LNCAP (cell line): ENCODE measurements at regions not wholly inside any gene's neighbourhood (a gene's known extent, or its start where the extent isn't known, plus 50 kb on each side); places are given as distances from the start of the nearest gene placed in this dataset.

Source experiments
- TF ChIP-seq, protein P1 (sequence below): fragments of 450-650 bp; IDR thresholded peaks from 2 replicates; pipeline ENCODE4 v1.5.1; 2017; ENCODE audit warnings: mild to moderate bottlenecking

DNA sequence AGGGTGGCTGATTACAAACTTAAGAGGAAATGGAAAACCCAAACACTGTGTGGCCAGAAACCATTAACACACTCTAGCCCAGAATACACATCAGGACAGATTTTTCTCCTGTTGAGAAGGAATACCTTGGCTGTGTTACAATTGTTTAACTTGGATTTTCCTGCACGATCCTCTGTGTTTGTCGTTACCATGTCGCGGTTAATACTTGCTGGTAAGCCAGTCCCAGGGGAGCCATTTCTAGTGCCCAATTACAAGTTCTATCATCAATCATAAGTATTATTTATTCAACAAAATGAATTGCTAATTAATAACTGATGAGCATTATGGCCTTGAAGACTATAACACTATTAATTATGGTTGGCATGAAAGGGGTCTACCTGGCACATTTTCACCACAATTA is 146.8 kb downstream of the LNPK start:
- TF ChIP-seq, protein P1, sequence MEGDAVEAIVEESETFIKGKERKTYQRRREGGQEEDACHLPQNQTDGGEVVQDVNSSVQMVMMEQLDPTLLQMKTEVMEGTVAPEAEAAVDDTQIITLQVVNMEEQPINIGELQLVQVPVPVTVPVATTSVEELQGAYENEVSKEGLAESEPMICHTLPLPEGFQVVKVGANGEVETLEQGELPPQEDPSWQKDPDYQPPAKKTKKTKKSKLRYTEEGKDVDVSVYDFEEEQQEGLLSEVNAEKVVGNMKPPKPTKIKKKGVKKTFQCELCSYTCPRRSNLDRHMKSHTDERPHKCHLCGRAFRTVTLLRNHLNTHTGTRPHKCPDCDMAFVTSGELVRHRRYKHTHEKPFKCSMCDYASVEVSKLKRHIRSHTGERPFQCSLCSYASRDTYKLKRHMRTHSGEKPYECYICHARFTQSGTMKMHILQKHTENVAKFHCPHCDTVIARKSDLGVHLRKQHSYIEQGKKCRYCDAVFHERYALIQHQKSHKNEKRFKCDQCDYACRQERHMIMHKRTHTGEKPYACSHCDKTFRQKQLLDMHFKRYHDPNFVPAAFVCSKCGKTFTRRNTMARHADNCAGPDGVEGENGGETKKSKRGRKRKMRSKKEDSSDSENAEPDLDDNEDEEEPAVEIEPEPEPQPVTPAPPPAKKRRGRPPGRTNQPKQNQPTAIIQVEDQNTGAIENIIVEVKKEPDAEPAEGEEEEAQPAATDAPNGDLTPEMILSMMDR, result no peak

DNA sequence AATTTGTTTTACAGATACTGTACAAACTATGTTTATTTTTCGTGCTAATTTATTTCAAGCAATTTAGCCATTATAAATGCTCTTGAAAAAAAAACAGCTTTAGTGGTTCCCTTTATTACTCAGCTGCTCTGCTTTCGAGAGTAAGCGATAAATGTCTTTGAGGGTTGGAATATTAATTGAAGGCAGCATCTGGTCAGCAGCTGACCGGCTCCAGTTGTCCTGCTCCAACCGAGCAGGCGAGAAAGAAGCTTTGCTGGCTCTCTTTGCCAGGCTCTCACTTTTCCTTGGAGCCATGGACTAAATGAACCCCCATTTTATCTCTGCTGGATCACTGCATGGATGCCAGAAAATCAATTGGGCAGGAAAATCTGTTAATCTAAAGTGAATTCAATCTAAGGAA is 147.4 kb downstream of the LNPK start:
- TF ChIP-seq, protein P1, result no peak

DNA sequence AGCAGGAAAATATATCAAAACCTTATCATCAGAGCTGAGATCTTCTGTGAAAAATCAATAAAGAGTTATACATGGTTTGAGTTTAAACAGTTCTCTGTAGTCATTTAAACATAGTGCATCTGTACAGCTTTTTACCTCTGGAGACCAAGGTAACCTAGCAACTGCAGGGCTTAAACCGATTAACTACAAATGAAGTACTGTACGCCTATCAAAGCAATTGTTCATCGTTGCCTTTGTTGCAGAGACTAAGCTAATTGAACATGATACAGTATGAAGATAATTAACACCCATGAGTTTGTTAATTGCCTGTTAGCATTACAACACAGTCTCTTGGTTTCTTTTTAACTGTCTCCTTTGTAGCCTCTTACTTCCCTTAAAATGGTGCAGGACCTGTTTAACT is 147.9 kb downstream of the LNPK start:
- TF ChIP-seq, protein P1, result no peak

DNA sequence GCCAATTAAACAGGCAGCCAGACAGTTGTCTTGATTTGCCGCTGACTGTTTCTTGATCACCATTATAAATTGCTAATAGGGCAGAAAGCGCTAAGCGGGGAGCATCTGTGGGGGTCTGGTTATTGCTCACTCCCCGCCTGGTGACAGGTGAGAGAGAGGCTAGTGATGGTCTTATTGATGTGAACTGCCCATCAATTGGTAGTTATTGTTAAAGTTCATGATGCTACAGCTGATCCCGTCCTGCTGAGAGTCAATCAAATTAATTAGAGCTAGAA is 148.5 kb downstream of the LNPK start:
- TF ChIP-seq, protein P1, result no peak

DNA sequence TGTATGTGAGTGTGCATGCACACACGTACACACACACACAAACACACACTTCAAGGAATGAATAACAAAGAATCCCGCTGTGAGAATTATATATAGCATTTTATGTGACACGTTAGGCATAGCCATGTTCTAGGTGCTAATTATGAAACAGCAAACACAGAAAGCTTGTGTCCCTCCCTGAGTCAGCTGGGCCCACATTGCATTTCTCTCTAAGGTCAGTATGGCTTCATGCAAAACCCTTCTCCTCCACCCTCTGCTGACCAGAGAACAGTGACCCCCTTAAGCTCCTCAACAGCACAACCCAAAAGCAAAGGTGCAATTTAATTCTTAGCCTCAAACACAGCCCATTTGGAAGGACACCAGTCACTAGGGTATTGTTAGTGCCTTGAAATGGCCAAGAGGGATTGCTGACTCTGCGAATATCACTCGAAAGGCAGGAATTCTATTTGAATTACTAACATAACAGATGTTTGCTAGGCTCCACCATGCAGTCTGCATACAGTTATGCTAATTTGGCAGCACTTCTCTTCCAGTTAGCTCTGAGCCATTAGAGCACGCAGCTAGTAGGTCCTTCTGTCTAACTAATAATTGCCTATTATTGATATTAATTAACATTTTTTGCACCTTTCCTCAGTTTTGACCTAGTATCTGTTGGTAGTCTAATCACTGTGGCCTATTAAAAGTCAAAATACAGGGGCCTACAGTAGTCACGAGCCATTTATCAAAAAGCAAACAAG is 149.0 kb downstream of the LNPK start:
- TF ChIP-seq, protein P1, result no peak

DNA sequence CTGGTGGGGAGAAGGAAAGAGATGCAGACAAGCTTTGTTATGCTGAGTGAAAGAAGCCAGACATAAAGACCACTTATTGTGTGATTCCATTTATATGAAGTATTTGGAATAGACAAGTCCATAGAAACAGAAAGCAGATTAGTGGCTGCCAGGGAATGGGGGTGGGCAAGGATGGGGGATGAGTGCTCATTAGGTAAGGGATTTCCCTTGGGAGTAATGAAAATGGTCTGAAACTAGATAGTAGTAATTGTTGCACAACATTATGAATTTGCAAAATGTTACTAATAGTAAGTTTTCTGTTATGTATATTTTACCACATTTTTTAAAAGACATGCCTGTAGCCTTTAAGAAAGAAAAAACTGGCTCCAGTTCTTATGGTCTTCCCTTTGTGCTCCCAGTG is 154.9 kb downstream of the LNPK start:
- TF ChIP-seq, protein P1, result no peak

DNA sequence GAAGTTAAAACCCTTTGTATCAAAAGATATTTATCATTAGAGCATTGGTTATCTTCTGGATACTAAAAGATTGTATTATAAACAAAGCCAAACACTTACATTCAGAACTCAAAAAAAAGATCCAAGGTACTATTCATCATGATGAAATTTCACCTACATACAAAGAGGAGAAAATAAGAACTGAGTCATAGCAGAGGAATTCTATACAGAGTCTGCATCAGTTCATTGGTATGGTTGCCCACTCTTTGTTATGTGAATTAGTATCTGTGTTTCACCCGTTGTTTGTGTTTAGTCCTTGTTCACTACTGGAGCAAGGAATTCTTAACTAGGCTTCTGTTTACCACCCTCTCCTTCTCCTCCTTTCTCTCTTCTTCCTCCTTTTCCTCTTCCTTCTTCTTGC is 157.9 kb downstream of the LNPK start:
- TF ChIP-seq, protein P1, result no peak

DNA sequence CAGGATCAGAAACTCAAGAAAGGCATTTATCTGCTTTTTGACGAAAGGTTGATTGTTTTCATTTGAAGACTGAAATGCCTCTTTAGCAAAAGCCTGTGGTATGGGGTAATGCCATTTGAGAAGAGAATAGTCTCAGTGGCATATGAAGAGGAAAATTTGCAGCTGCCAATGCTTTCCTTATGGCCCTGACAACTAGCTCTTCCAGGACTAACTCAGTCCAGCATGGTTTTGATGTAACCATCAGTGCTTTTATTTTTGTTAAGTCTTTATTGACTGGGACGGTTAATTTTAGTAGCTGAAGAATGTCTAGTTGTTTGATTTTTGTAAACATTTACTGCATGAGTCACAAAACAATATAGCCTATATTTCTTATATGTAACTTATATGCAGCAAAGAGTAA is 158.4 kb downstream of the LNPK start:
- TF ChIP-seq, protein P1, result no peak
